ENCODE measurements at regions not wholly inside any gene's neighbourhood (a gene's known extent, or its start where the extent isn't known, plus 50 kb on each side); places are given as distances from the start of the nearest gene placed in this dataset.

DNA sequence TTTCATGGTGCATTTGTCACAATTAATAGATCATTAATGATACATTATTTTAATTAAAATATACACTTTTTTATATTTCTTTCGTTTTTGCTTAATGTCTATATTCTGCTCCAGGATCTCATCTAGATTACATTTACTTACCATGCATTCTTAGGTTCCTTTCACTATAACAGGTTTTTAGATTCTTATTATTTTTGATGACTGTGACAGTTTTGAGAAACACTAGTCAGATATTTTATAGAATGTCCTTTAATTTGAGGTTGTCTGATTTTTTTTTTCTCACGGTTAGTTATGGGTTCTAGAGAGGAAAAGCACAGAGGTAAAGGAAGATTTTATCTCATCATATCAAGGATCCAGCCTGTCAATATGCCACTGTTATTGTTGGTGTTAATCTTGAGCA, 595.8 kb upstream of the BCHE start:
- TF ChIP-seq POLR2A (IDR thresholded peaks at IDR 0.05; ENCODE audit: low read depth, low read length) = no peak
- TF ChIP-seq TAF1 (IDR thresholded peaks at IDR 0.05; ENCODE audit: borderline replicate concordance, low read depth, low read length) = no peak

All from GM12892 (cell line).